CD4-positive, alpha-beta T cell treated with Interleukin-15 for 4 hours (primary cell): ENCODE measurements at regions not wholly inside any gene's neighbourhood (a gene's known extent, or its start where the extent isn't known, plus 50 kb on each side); places are given as distances from the start of the nearest gene placed in this dataset.

Experiments
- DNase-seq: peaks from one replicate; pipeline ENCODE4 v3.0.0-alpha.2; 2020; ENCODE audit warnings: low spot score

DNA sequence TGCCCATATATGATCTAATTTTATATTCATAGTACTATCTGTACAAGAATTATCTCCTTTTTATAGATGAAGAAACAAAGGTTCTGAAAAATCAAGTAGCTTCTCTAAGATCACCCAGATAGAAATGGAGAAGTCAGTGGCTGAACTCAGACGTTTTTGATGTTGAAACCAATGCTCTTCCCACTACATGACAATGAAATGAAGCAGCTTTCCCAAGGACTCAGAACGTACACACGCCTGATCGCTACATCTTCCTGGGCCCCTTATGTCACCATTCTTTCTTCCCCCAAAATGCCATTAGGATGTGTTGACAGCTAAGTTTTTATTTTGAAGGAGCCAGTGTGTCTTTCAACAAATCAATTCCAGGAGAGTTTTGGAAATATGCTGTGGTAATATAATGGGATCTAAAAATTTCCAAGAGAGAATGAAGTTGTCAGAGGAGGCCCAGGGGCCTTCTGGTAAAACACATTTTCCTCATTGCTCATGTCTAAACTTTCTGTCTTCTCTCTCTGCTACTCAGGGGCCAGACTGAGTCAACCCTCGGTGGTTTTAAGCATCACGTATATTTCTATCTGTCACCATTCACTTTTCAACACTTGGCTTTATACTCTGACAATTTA, 98.1 kb upstream of the COL21A1 start:
- no peak for DNase-seq

DNA sequence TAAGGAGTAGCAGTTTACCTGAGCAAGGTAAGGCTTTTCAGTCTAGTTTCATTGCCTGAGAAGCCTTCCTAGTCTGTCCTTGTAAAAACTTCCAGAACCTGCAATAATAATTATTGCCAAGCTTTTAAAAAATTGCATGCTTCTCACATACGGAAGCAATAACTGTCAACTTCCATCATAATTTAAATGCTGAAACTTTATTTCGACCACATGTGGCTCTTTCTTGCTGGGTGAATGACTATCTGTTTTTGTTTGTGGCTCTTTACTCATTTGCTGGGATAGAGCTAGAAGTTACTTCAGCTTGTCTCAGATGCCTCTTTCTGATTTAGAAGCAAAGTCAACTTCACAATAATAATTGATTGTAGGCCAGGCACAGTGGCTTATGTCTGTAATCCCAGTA, 95.9 kb upstream of the COL21A1 start:
- no peak for DNase-seq

DNA sequence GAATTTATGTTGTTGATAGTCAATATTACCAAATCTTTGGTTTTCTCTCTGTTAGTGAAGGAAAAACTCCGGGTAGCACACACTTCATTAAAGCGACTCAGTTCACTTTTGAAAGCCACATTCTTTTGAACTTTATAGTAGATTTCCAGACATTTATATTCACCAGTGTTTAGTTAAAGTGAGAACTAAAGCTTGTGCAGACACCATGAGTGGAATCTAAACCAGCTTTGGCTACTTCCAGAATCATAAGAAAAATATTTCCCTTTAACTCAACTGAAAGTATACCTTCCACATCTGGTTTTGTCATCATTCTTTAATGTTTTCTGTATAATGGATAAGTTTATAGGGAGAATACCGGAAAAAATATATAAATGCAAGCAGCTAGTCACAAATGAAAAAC, 92.1 kb upstream of the COL21A1 start:
- DNase-seq: no peak

DNA sequence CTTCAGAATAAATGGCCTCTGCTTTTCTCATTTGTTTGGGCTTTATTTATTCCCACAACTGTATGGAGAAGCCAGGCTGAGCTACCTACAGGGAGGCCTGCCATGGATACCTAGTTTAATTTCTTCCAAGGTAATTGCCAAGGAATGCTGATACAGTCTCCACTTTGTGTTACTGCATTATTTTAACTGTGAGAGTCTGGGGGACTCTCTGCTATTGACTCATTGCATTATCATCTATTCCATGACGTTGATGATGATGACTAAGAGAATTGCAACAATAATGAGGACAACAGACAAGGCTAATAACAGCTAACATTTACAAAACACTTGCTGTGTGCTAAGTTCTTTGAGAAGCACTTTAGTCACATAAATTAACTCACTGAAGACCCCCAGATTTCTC, 88.3 kb upstream of the COL21A1 start:
- DNase-seq: no peak

DNA sequence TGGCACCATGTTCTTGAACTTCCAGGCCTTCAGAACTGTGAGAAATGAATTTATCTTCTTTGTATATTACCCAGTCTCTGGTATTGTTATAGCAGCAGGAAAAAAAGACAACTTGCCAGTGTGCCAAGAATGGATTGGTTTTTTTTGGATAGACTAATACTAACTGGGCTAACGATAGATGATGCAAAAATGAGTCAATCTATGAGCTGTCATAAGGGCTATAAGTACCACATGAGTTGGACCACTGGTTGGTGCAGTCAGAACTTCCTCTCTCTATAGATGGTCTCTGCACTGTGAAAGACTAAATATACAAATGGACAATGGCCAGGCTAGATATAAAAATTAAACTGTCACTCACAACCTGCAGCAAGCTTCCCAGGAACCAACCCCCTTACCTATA, 87.6 kb upstream of the COL21A1 start:
- no peak for DNase-seq

DNA sequence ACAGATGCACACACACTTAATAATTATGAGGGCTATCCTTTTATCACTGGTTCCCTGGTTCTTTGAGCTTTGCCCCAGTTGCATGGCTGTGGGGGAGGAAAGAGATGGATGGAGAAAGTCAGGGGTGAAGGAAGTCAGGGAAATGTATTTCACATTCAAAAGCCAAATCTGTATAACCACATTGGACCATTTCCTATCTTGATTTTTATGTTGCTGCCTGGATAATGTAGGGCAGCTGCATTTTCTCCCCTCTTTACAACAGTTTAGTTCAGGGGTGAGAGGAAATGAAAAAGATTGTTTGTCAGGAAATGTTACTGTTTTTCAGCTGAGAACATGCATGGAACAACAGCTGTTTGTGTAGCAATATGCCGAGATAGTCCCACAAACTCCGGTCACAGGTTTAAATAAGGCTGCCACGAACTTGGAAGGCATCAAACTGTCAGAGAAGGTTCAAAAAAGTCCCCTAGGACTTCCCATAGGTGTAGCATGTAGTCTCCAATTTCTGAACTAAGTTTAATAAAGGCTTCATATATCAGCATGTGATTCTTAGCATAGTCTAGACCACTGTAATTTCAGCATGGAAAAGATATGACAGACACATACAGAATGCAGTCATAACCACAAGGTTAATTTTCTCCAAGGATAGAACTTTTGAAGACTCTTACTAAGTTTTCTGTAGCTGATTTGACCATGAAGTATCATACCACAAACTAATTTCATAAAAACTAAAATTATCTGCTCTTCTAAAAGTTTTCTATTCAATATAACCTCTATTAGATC, 82.1 kb upstream of the COL21A1 start:
- DNase-seq: no peak

DNA sequence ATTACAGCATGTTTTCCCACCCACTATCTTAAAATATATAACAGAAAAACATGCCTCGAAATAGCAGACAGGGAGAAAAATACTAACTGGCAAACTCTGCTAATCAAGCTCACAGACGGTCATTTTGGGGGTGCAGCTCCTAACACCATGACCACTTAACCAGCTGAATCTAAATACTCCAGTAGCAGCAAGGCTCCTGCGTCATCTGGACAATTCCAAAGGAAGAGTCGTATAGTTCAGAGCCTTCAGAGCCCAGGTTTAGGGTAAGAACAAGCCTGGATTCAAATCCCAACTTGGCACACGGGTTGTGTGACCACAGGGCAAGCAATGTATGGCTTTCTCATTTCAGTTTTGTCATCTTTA, 81.3 kb upstream of the COL21A1 start:
- DNase-seq: no peak

DNA sequence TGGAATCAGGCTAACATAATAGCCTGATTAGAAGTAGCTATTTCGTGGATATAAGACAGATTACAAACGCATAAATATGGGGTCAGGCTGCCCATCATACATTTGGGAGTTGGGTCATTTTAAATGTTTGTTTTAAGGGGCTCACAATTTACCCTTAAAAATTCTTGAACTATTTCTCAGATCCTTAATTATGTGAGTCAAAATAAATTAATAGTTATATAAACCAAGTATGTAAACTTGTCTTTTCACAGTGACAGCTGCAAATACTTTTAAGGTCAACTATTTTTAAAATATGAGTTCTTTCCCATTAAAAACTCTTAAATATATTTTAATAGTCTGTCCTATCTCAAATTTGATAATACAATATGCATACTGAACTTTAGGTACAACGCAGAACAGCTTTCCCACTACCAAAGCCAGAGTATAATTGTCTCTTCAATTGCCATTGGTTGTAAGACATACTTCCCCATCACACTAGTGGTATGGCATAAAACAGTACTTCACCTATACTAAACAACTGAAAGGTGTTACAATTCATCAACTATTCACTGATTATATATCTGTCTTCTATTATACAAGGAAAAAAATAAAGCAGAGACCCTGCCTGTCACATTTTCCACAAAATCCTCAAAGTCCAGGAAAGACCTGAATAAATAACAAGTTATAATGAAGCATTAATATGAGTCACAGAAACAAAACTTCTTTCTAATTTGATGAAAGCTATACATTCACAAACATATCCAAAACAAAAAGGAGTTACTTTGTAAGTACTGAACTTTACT, 80.8 kb upstream of the COL21A1 start:
- DNase-seq: no peak

DNA sequence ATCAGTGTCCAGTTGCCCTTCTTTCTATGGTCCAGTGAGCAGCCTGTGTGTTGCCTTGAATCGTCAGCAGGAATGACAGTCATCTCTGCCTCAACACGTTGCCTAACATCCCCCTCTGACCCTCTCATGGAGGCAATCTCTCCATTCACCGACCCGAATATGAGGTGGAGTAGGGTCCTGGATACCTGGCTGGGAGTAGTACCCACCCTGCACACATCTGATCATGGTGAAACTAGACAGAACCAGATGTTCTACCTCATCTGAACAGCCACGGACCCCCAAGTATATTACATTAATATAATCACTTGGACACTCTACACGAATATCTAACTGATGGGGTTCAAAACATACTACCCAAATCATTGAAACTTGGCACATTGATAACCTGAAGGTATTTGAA, 77.0 kb upstream of the COL21A1 start:
- DNase-seq: no peak

DNA sequence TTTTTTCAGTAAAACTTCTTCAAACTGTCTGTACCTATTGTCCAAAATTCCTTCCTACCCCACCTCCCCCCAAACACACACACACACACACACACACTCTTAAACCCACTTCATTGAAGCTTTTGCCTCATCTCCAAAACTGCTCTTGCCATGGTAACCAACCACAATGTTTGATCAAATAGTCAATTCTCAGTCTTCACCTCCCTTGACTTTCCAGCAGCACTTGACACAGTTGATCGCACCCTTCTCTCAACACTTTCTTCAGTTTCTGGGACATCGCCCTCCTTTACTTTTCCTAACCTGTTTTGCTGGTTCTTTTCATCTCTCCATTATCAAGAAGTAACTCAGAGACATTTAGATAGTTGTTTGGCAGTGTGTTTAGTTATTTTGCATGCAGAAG, 71.5 kb upstream of the COL21A1 start:
- no peak for DNase-seq

DNA sequence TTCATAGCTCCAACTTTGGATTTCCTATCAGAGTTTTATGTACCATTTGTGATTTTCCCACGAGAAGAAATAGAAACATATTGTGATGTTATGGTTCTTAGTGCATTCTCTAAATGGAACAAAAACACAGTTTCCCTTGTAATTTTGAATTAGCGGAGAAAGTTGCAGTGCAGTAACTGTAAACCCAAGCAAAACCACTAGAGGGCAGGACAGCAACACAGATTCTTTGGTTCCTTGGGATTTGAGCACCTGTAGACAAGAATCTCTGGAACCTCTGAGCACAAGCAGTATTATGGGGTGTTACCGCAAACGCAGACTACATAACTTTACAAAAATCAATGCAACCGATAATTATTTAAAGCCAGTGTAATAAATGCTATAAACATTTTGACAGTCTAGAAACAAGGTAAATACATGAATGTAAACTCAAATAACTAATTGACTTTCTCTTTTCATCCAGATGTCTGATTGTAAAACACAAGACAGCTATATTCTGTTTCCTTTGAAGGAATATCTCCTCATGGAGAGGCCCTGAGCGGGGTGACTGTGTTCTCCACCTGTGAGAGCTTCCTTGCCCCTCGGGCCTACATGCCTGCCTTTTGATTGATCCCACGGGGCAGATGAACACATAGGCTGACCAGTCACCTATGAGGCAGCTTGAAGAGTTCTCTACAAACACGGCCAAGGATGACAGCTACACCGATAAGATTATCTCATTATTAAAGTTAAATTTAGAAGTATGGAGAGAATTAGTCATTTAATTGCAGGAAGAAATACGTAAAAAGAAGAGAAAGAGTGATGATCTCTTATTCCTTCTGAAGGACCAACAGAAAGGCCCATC, 67.5 kb upstream of the COL21A1 start:
- no peak for DNase-seq

DNA sequence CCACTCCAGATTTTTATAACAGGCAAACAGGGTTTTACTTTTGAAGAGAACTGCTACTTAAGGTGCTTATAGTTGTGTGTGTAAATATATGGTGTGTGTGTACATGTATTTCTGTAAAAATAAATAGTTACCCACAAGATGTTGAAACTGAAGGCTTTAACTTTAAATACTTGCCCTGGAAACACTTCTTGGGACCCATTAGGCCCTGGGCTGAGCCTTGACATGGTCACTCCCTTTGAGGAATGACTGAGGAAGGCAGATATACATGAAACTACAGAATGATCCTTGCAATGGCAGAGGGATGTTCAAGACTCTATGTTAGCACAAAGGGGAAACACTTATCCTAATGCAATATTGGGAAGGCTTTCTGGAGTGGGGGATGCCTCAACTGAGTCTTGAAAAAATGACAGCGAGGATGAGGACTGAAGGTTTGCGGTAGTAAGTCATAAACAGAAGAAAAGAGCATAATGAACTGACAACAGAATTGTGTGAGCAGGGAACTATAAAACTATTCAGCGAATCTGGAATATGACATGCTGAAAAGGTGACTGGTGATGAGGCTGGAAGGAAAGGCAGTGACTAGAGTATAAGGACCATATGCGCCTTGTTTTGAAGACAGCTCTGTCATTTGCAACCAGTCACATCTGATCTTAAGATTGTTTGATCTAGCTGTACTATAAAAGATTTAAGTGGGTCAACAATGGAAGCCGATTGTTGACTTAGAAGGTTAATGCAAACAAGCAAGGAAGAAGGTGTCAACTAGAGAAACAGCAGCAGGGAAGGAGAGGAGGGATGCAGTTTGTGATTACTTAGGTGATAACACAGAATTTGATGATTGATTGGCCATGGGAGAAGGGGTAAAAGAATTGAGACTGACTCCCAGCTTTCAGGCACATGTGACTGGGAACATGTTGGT, 64.4 kb upstream of the COL21A1 start:
- DNase-seq: no peak

DNA sequence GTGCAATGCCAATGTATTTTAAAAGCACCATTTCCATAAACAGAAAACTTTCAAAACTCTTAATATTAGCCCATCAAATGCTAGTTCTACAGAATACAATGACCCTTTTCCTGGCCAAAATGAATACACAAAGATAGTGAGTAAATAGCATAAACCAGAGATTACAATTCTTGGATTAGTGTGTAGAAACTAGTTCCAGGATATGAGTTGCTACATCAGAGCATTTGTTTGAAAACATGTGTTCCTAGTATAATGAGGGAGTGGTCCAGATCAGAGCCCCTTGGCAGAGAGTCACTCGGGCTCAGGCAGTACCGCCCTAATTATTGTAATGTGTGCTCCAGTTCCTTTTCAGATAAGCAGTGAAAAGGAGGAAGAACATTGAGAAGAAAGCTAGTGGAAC, 63.7 kb upstream of the COL21A1 start:
- no peak for DNase-seq

DNA sequence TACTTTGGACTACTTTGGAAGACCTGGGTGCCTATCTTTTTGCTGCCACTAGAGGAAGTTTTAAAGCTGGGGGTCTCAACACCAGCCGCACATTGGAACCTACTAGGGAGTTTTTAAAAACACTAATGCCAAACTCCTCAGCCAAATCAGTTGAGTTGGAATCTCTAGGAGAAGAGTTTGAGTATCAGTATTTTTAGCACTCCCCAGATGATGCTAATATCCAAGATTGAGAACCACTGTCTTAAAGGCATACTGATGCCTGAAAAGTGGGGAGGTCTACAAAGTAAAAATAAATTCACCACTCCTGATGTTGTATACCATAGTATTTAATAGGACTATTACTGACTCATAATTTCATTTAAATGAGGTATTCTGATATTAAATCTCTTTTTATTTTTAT, 62.9 kb upstream of the COL21A1 start:
- DNase-seq: no peak

DNA sequence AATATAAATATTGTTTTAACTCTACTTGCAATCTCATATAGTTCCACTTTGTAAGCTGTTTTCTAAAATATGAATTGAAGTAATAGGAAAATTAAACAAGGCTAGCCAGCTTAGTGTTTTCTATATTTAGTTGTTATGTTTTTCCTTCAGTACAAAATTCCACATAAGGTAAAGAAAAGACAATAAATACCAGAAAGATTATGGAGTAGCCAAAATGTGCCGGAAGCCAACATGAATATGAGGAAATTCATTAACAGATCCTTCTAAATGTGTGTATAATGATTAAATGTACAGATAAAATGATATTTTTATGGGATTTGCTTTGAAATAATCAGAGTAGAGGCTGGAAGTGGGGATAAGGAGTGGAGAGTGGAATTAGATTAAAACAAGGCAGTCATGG, 52.5 kb upstream of the COL21A1 start:
- DNase-seq: no peak

DNA sequence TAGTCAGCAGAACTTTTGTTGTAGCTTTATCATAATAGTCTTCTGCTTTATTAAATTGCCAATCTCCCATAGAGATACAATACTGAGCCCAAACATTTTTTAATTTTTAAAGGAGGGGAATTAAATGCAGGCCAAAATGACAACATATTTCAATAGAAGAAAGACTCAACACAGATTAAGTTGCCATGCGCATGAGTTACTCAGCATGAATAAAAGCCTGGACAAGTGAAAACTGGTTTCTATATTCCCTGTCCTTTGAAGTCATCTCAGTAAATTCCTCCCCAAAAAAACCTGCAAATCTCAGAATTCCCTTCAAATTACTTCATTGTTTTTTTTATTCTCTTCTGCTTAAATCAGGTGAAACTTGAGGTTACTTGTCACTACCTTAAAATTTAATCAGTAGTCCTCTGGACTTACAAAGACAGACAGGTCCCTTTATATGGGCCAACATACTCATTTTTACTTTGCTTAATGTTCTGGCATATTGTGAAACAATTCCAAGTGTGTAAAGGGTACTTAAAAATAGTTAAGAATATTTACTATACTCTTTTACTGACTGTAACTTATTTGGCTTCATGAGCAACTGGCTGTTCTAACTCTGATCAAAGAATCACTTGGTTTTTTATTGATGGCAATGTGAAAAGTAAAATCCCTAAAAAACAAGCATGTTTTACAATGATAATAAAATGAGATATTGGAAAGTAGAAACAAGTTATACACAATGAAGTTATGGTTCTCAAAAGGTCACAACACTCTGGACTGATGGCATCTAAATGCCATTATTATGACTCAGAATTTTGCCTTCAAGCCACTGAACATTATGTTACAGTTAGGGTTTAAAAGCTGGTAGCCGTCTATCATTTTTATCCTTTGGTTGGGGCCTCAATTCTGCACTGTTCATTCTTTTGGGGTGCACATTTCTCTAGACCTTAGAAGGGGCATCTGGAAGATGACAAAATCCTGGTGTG, 49.9 kb upstream of the COL21A1 start:
- DNase-seq: no peak
